HuH-7 (cell line): ENCODE measurements at regions not wholly inside any gene's neighbourhood (a gene's known extent, or its start where the extent isn't known, plus 50 kb on each side); places are given as distances from the start of the nearest gene placed in this dataset.
"Not testable (repeated sequence)": the region's sequence is repeated elsewhere in the genome, so short reads cannot be mapped to it uniquely, and the experiment has no call there.

Experiments
- DNase-seq: peaks from one replicate; pipeline ENCODE4 v3.0.0; 2011; ENCODE audit warnings: low spot score

DNA sequence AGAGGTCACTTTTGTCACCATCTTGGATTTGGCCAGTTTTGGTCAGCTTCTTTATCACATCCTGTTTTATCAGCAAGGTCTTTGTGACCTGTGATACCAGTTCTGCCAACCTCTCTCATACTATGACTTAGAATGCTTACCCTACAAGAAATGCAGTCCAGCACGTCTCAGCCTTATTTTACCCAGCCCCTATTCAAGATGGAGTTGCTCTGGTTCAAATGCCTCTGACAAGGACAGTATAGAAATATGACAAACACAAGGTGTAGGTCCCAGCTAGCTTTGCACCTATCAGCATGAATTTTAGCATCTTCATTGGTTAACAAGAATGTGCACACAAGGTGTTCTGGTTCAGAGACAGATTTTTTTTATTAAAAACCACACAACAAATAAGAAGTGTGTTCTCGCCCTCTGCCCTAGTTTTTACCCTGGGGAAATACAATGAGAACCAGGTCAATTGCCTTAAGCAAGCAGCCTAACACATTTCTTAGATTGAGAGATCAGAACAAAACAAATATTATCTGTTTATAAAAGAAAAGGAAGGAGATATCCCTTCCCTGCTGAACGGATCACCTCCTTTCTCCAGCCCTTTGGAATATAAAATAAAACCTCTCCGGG, 962.3 kb upstream of the PRKX start:
- DNase-seq = no peak

GRCh38 chrX:4674028-4674782, 960.8 kb upstream of the PRKX start:
- no peak for DNase-seq

- no peak for DNase-seq
Measured at GRCh38 chrX:4671344-4671743, 957.9 kb upstream of the PRKX start.

GRCh38 chrX:4670606-4671005, 957.2 kb upstream of the PRKX start:
- no peak for DNase-seq

DNA sequence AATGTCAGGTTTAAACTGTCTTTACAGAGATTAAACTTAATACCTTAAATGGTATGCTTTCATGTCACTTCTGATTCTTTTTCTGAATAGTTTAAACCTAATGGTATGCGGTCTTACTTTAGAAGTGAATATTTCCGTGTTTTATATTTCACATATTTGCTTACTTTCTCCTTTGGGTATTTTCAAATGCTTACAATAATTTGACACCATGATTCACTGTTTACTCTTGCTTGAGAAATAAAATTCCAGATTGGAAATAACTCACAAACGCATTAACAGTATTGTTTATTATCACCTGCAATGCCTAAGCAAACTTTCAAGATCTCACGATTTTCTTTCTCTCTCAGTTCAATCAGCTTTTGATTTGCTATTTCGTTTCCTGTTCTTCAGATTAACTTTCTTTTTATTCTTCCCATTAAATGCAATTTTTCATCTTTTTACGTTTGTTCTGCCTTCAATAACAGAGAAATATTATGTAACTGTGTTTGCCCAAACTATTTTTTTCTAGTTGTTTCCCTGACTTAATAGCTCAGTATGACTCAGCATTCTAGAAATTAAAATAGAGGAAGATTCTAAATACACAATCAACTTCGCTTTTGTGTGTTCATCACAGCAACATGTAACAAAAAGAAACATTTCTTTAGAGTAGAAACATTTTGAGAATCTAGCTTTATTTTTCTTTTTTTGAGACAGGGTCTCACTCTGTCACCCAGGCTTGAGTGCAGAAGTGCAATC, 955.5 kb upstream of the PRKX start:
- DNase-seq = no peak

DNA sequence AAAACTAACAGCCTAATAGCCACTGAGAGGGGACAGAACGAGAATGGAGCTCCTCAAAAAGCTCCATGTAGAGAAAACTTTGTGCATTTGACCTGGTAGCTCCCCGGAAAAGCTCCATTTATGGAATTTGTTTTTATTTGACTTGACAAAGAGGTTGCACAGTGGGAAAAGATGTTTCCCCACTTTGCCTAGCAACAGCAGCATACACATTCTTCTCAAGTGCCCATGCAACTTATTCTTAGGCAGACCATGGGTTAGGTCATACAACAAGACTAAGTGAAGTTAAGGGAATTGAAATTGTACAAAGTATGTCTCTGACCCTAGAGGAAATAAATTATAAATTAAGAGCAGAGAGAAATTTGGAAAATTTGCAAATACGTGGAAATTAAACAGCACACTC, 949.6 kb upstream of the PRKX start:
- DNase-seq = no peak

- no peak for DNase-seq
Measured at GRCh38 chrX:4661771-4662170, 948.3 kb upstream of the PRKX start.

DNA sequence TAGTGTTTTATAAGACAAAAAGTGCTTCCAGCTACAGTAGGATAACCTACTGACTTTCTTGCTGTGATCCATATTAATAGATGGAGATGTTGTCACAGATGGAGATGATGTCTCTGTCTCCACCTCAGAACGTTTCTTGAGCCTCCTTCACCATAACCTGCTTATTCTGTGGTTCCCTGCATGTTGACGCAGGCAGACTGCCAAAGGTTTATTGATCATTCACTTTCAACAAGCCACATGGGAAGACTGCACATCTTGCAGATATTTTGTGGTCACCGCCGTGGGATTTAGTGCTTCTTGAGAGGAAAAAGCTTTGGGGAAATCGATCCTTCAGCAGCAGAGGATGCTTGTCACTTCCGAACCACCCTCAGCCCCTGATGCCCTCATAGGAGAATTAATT, 943.0 kb upstream of the PRKX start:
- DNase-seq = no peak

GRCh38 chrX:4655743-4656142, 942.3 kb upstream of the PRKX start:
- DNase-seq = no peak

DNA sequence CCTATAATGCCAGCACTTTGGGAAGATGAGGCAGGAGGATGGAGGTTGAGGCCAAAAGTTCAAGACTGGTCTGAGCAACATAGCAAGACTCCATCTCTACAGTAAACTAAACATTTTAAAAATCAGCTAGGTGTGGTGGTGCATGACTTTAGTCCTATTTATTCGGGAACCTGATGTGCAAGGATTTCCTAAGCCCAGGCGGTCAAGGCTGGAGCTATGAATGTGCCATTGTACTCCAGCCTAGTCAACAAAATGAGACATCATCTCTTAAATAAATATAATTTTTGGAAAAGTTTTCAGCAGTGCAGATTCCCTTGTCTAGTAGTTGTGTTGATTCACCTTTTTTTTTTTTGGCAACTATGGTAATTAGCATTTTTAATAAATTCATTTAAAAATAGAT, 928.7 kb upstream of the PRKX start:
- no peak for DNase-seq

- DNase-seq = no peak
Measured at GRCh38 chrX:4638036-4638435, 924.6 kb upstream of the PRKX start.

DNA sequence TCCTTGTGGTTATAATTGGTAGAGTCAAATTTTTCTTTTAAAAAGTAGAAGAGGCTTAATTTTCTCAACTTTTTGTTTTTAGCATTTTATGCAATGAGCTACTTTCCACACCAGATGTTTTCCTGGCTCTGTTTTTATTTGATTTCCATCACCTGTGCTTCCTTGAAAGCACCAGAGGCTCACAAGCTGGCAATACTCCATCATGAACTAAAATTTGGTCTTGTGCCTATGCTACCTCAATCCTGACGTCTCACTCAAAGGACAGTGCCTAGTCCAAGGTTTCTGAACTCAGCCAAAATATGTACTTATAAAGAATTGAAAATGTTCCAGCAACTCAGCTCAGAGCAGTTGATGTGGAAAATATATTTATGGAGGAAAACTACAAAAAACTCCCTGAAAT, 914.0 kb upstream of the PRKX start:
- DNase-seq = no peak

DNA sequence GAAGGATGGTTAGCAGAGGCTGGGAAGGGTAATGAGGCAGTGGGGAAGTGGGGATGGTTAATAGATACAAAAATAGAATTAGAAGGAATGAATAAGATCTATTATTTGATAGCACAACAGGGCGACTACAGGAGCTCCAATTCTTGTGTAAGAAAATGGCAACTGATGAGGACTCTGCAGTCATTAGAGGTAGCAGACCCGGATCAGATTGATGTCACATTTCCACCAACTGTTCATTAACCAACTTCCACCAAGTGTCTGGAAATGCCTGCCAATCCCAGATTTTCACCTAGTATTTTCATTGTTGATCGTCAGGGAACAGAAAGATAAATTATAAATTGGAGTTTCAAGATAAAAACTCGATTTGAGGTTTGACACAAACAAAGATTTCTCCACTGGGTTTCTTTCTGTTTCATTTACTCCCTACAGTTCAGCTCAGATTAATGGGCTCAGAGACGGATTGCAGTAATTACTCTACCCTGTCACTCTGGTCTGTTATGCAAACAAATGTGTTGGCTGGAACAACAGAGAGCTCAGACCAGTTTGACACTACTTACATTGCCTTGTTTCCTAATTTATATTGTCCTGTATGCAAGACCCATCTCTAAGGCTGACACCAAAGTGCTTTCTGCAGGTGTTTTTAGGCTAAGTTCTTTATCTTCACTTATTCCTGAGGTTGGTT, 909.2 kb upstream of the PRKX start:
- DNase-seq = no peak

DNA sequence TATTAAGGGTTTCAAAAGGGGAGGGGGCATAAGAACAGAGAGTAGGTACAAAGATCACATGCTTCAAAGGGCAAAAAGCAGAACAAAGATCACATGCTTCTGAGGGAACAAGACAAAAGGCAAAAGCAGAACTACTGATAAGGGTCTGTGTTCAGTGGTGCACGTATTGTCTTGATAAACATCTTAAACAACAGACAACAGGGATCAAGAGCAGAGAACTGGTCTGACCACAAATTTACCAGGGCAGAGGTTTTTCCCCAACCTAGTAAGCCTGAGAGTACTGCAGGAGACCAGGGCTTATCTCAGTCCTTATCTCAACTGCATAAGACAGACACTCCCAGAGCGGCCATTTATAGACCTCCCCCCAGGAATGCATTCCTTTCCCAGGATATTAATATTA, 900.2 kb upstream of the PRKX start:
- DNase-seq = not testable (repeated sequence)

DNA sequence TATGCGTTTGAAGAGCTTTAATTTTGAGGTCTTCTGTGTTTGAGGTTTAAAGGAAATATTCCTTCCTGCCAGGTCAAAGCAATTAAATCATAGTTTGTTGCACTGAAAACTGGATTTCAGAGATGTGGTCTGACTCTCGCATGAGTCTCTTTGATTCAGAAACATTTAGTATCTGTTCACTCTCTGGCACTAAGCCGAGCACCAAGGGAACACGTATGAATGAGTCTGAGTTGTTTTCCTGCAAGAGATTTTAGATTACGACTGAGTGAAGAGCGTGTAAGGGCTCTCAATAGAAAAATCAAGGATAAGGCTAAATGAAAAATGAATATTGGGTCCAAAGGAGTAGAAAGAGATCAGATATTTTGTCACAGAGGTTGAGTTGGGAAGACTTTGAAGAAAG, 875.4 kb upstream of the PRKX start:
- DNase-seq = no peak

DNA sequence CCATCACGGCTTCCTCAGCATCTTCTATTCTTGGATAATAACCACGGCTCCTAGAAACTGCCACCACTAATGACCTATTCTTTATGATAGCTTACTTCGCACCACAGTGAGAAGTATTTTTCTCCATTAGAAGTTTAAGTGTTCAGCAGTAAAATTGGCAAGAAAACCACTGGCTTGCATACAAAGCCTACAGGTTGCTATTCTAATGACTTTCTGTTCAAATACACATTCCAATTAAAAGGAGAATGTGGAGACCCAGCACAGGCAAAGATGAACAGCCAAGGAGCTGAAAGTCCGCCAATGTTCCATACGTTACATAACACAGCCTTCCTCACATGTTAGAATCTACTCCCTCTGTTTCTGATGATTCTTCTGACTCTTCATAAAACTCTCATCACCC, 875.0 kb upstream of the PRKX start:
- no peak for DNase-seq

- no peak for DNase-seq
Measured at GRCh38 chrX:4588056-4588455, 874.6 kb upstream of the PRKX start.

DNA sequence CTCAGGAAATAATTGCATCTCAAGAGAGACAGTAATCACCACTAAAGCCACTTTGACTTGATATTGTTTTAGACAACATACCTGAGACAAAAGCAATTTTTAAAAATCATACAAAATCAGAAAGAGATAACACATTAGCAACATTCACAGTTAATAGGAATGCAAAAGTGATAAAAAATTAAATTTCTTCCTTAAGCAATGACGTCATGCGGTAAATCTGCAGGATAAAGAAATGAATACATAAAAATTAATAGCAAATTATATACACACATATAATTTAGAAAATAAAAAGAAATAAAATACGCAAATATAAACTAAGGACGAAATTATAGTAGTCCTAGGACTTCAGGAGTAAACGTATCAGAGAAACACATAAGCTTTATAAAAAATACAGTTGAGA, 866.5 kb upstream of the PRKX start:
- no peak for DNase-seq

GRCh38 chrX:4579480-4579879, 866.0 kb upstream of the PRKX start:
- DNase-seq = no peak

- no peak for DNase-seq
Measured at GRCh38 chrX:4572691-4573090, 859.2 kb upstream of the PRKX start.

- no peak for DNase-seq
Measured at GRCh38 chrX:4570151-4570550, 856.7 kb upstream of the PRKX start.

DNA sequence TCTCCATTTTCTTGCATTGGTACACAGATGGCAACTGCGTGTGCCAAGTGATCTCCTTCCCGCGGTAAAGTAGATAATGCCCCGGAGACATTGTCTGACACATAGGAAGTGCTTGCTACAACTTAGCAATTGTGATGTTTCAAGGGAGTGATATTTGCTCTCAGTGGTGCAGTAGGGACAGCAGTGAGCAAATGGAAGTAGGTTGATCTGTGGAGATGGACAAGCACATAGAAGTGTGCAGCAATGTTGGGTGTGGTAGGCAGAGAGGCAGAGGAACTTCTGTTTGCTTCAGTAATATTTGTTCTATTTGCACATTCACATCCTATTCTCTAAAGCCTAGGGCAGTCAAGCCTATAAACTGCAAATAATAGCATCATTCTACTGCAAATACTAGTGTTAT, 846.7 kb upstream of the PRKX start:
- DNase-seq = no peak

GRCh38 chrX:4550018-4550417, 836.6 kb upstream of the PRKX start:
- no peak for DNase-seq
